A673 (cell line): ENCODE measurements at regions not wholly inside any gene's neighbourhood (a gene's known extent, or its start where the extent isn't known, plus 50 kb on each side); places are given as distances from the start of the nearest gene placed in this dataset.

ENCODE experiments used
- BruUV-seq: library from RNA; stranded (reverse); fragments of 400-500 nt; replicated peaks from 2 replicates; lab custom pipeline; 2021; lab: Mats Ljungman, UMichigan
- CTCF ChIA-PET: fragments of 300-600 bp; sonication (Branson Sonifier 250); formaldehyde crosslinking; loops from one replicate; lab custom pipeline; 2022; ENCODE audit warnings: antibody characterized with exemption; lab: Charles Lee
- POLR2A ChIA-PET: fragments of 300-600 bp; sonication (Branson Sonifier 250); formaldehyde crosslinking; loops from one replicate; lab custom pipeline; 2022; ENCODE audit warnings: antibody characterized with exemption; ENCODE audit not compliant: low non-redundant PET; lab: Charles Lee
- DNase-seq: peaks from one replicate; pipeline ENCODE4 v3.0.0-alpha.2; 2015; ENCODE audit warnings: low spot score
- H3K27ac ChIP-seq: fragments of 200-600 bp; sonication (generic); 2 replicates; pipeline ENCODE4 v1.5.1; 2016; ENCODE audit warnings: mixed run types, low read depth, mild to moderate bottlenecking, mixed read lengths, antibody characterized with exemption, low read length; ENCODE audit not compliant: poor library complexity, severe bottlenecking
- H3K27me3 ChIP-seq: fragments of 200-600 bp; sonication (generic); replicated peaks from 2 replicates; pipeline ENCODE4 v1.6.1; 2017; ENCODE audit warnings: mixed run types, low read depth, mild to moderate bottlenecking, mixed read lengths, antibody characterized with exemption, low read length; ENCODE audit not compliant: insufficient read depth, poor library complexity
- H3K36me3 ChIP-seq: fragments of 200-600 bp; sonication (generic); 2 replicates; pipeline ENCODE4 v1.6.1; 2016; ENCODE audit warnings: mixed run types, mild to moderate bottlenecking, mixed read lengths, antibody characterized with exemption, low read length; ENCODE audit not compliant: insufficient read depth, poor library complexity, severe bottlenecking
- H3K4me1 ChIP-seq: fragments of 200-600 bp; sonication (generic); 2 replicates; pipeline ENCODE4 v1.6.1; 2017; ENCODE audit warnings: mixed run types, mild to moderate bottlenecking, mixed read lengths, antibody characterized with exemption, low read length; ENCODE audit not compliant: insufficient read depth, poor library complexity, severe bottlenecking
- H3K4me3 ChIP-seq: fragments of 200-600 bp; sonication (generic); 2 replicates; pipeline ENCODE4 v1.5.1; 2016; ENCODE audit warnings: low read depth, mixed run types, mild to moderate bottlenecking, mixed read lengths, low read length; ENCODE audit not compliant: poor library complexity, severe bottlenecking
- H3K9me3 ChIP-seq: fragments of 200-600 bp; sonication (generic); 2 replicates; pipeline ENCODE4 v1.6.1; 2016; ENCODE audit warnings: mixed run types, low read depth, mild to moderate bottlenecking, mixed read lengths, antibody characterized with exemption, low read length; ENCODE audit not compliant: poor library complexity, severe bottlenecking
- CTCF ChIP-seq: fragments of 300-800, 200-600 bp; sonication (generic); conservative IDR thresholded peaks from 2 replicates; pipeline ENCODE4 v1.5.1; 2017; ENCODE audit warnings: low read depth, mild to moderate bottlenecking, antibody characterized with exemption, low read length, moderate library complexity, mixed read lengths
- EZH2 ChIP-seq: fragments of 200-600 bp; sonication (generic); IDR thresholded peaks from 2 replicates; pipeline ENCODE4 v1.6.1; 2017; ENCODE audit warnings: borderline replicate concordance, low read depth, mild to moderate bottlenecking, mixed read lengths, antibody characterized with exemption, low read length; ENCODE audit not compliant: poor library complexity, severe bottlenecking
- intact Hi-C: fragments of 100-400 bp; cut with micrococcal nuclease; formaldehyde crosslinking; loops from one replicate; pipeline ENCODE4 v1.10.0; 2022; ENCODE audit not compliant: unreplicated experiment

GRCh38 chr2:49342156-49342555, 187.8 kb upstream of the FSHR start:
- no peak overlapping the region for H3K27ac ChIP-seq
- H3K9me3 ChIP-seq = no peaks in the 10 kb centered on the region
- TF ChIP-seq CTCF = no peak
- no peak for TF ChIP-seq EZH2
- POLR2A ChIA-PET = no interaction called here
- intact Hi-C loops = no loop called here
- CTCF ChIA-PET = no interaction called here
- H3K4me3 ChIP-seq = no peak overlapping the region
- no peaks in the 10 kb centered on the region for H3K36me3 ChIP-seq
- no TSS peak for BruUV-seq
- H3K4me1 ChIP-seq = no peaks in the 10 kb centered on the region
- no peaks in the 10 kb centered on the region for H3K27me3 ChIP-seq
- no peak for DNase-seq

GRCh38 chr2:49335546-49335945, 181.2 kb upstream of the FSHR start:
- CTCF ChIA-PET = no interaction called here
- TF ChIP-seq EZH2 (no peak), CTCF (no peak)
- POLR2A ChIA-PET = no interaction called here

GRCh38 chr2:49332415-49332814, 178.1 kb upstream of the FSHR start:
- intact Hi-C loops = loop anchor here (5.0 kb wide), 1 partner anchor 385 kb away; no protein-coding TSS in a partner anchor
- no TSS peak for BruUV-seq
- no peaks in the 10 kb centered on the region for H3K9me3 ChIP-seq
- H3K36me3 ChIP-seq = no peaks in the 10 kb centered on the region
- no peaks in the 10 kb centered on the region for H3K27me3 ChIP-seq
- H3K4me3 ChIP-seq = no peak overlapping the region
- ChIA-PET POLR2A (no interaction called here), CTCF (interaction anchor here (0.6 kb wide), 1 partner anchor 710 kb away, joined by 8 read pairs; no protein-coding TSS in a partner anchor)
- H3K27ac ChIP-seq = no peak overlapping the region
- no peak for DNase-seq
- H3K4me1 ChIP-seq = no peaks in the 10 kb centered on the region
- no peak for TF ChIP-seq EZH2
- 0 out of 2 replicates have a peak, but pooled peaks have one; percentile 9 for TF ChIP-seq CTCF

More at GRCh38 chr2:49335546-49335945, 181.2 kb upstream of the FSHR start:
- Histone ChIP-seq H3K4me1 (no peaks in the 10 kb centered on the region), H3K4me3 (no peak overlapping the region), H3K9me3 (no peaks in the 10 kb centered on the region), H3K27me3 (no peaks in the 10 kb centered on the region), H3K36me3 (no peaks in the 10 kb centered on the region), H3K27ac (no peak overlapping the region)
- BruUV-seq = no TSS peak
- intact Hi-C loops = no loop called here
- DNase-seq = no peak
